ENCODE measurements at regions not wholly inside any gene's neighbourhood (a gene's known extent, or its start where the extent isn't known, plus 50 kb on each side); places are given as distances from the start of the nearest gene placed in this dataset.

GRCh38 chr6:48630511-48630910 lies 519.5 kb upstream of the PTCHD4 start:
- Mint-ChIP-seq H3K9me3 (no peaks in the 10 kb centered on the region), H3K4me1 (no peaks in the 10 kb centered on the region), H3K4me3 (no peak overlapping the region), H3K27ac (no peak overlapping the region), H3K27me3 (ENCODE audit: low read depth, poor library complexity) (no peaks in the 10 kb centered on the region), H3K36me3 (ENCODE audit: low read depth) (no peaks in the 10 kb centered on the region)
- no peak for TF ChIP-seq CTCF (IDR thresholded peaks at IDR 0.05)
- DNase-seq = no peak

- no peaks in the 10 kb centered on the region for H3K4me1 Mint-ChIP-seq
- no peak for DNase-seq
- H3K27me3 Mint-ChIP-seq (ENCODE audit: low read depth, poor library complexity) = no peaks in the 10 kb centered on the region
- H3K9me3 Mint-ChIP-seq = no peaks in the 10 kb centered on the region
- H3K36me3 Mint-ChIP-seq (ENCODE audit: low read depth) = no peaks in the 10 kb centered on the region
- H3K27ac Mint-ChIP-seq = no peak overlapping the region
- TF ChIP-seq CTCF (IDR thresholded peaks at IDR 0.05) = no peak
- no peak overlapping the region for H3K4me3 Mint-ChIP-seq
Measured at GRCh38 chr6:48628316-48628715, 517.3 kb upstream of the PTCHD4 start.

- no peak overlapping the region for H3K4me3 Mint-ChIP-seq
- H3K9me3 Mint-ChIP-seq = no peaks in the 10 kb centered on the region
- no peak for TF ChIP-seq CTCF (IDR thresholded peaks at IDR 0.05)
- H3K36me3 Mint-ChIP-seq (ENCODE audit: low read depth) = no peaks in the 10 kb centered on the region
- no peaks in the 10 kb centered on the region for H3K27me3 Mint-ChIP-seq (ENCODE audit: low read depth, poor library complexity)
- no peak overlapping the region for H3K27ac Mint-ChIP-seq
- DNase-seq = no peak
- no peaks in the 10 kb centered on the region for H3K4me1 Mint-ChIP-seq
Measured at GRCh38 chr6:48626421-48626820, 515.4 kb upstream of the PTCHD4 start.

- no peak for TF ChIP-seq CTCF (IDR thresholded peaks at IDR 0.05)
- H3K27ac Mint-ChIP-seq = no peak overlapping the region
- no peaks in the 10 kb centered on the region for H3K36me3 Mint-ChIP-seq (ENCODE audit: low read depth)
- H3K27me3 Mint-ChIP-seq (ENCODE audit: low read depth, poor library complexity) = no peaks in the 10 kb centered on the region
- no peak for DNase-seq
- no peaks in the 10 kb centered on the region for H3K4me1 Mint-ChIP-seq
- H3K9me3 Mint-ChIP-seq = no peaks in the 10 kb centered on the region
- no peak overlapping the region for H3K4me3 Mint-ChIP-seq
Measured at GRCh38 chr6:48624631-48625030, 513.6 kb upstream of the PTCHD4 start.

- Mint-ChIP-seq H3K27ac (no peak overlapping the region), H3K4me1 (no peaks in the 10 kb centered on the region), H3K4me3 (no peak overlapping the region), H3K27me3 (ENCODE audit: low read depth, poor library complexity) (no peaks in the 10 kb centered on the region), H3K9me3 (peaks cover 13% of the 10 kb centered on the region), H3K36me3 (ENCODE audit: low read depth) (no peaks in the 10 kb centered on the region)
- no peak for DNase-seq
- TF ChIP-seq CTCF (IDR thresholded peaks at IDR 0.05) = no peak
Measured at GRCh38 chr6:48619771-48620170, 508.8 kb upstream of the PTCHD4 start.

- Mint-ChIP-seq H3K27ac (no peak overlapping the region), H3K36me3 (ENCODE audit: low read depth) (no peaks in the 10 kb centered on the region), H3K4me3 (no peak overlapping the region), H3K9me3 (peaks cover 13% of the 10 kb centered on the region), H3K4me1 (no peaks in the 10 kb centered on the region), H3K27me3 (ENCODE audit: low read depth, poor library complexity) (no peaks in the 10 kb centered on the region)
- TF ChIP-seq CTCF (IDR thresholded peaks at IDR 0.05) = no peak
- no peak for DNase-seq
Measured at GRCh38 chr6:48615041-48615440, 504.0 kb upstream of the PTCHD4 start.
